GM18861 (cell line): ENCODE measurements at regions not wholly inside any gene's neighbourhood (a gene's known extent, or its start where the extent isn't known, plus 50 kb on each side); places are given as distances from the start of the nearest gene placed in this dataset.
"Not testable (repeated sequence)": the region's sequence is repeated elsewhere in the genome, so short reads cannot be mapped to it uniquely, and the experiment has no call there.

ENCODE experiments used
- ATAC-seq: cut with Tn5 transposase; IDR thresholded peaks from one replicate; pipeline ENCODE4 v1.9.1; 2021; ENCODE audit not compliant: unreplicated experiment

GRCh38 chr21:14617040-14617393 lies 70.9 kb upstream of the SAMSN1 start:
- ATAC-seq = no peak

- no peak for ATAC-seq
Observed at GRCh38 chr21:14616380-14617039, 70.4 kb upstream of the SAMSN1 start.

- no peak for ATAC-seq
Observed at GRCh38 chr21:14615359-14615974, 69.4 kb upstream of the SAMSN1 start.

- ATAC-seq = no peak
Observed at GRCh38 chr21:14614287-14614686, 68.2 kb upstream of the SAMSN1 start.

- ATAC-seq = no peak
Observed at GRCh38 chr21:14613486-14614224, 67.5 kb upstream of the SAMSN1 start.

- ATAC-seq = not testable (repeated sequence)
Observed at GRCh38 chr21:14610119-14610518, 64.0 kb upstream of the SAMSN1 start.

- ATAC-seq = no peak
Observed at GRCh38 chr21:14609274-14609673, 63.2 kb upstream of the SAMSN1 start.

- ATAC-seq = no peak
Observed at GRCh38 chr21:14607262-14607661, 61.1 kb upstream of the SAMSN1 start.

- ATAC-seq = no peak
Observed at GRCh38 chr21:14603202-14603601, 57.1 kb upstream of the SAMSN1 start.

- ATAC-seq = peak; percentile 88
Observed at GRCh38 chr21:14602382-14602958, 56.4 kb upstream of the SAMSN1 start.

- ATAC-seq = no peak
Observed at GRCh38 chr21:14600569-14601297, 54.6 kb upstream of the SAMSN1 start.

GRCh38 chr21:14598065-14598464 lies 52.0 kb upstream of the SAMSN1 start:
- no peak for ATAC-seq
